ENCODE measurements at regions not wholly inside any gene's neighbourhood (a gene's known extent, or its start where the extent isn't known, plus 50 kb on each side); places are given as distances from the start of the nearest gene placed in this dataset.
A peak's percentile ranks its signal among the peaks of the same experiment; 100 is the strongest.

- 3% methylated on average over 15 to 17 of the region's 27 CpGs for WGBS, 2 donors (ENCODE audit: low coverage in 1 of 2)
- H3K4me3 ChIP-seq, result no peak overlapping the region
- no peak for ATAC-seq
- peaks cover 0 to 8% (median 0%) of the 10 kb centered on the region in 3 donors for H3K4me1 ChIP-seq
- no peak overlapping the region for H3K27ac ChIP-seq
- H3K36me3 ChIP-seq, result no peaks in the 10 kb centered on the region
- H3K9me3 ChIP-seq, result peaks cover 0 to 4% (median 0%) of the 10 kb centered on the region in 3 donors
- H3K27me3 ChIP-seq, result peaks cover 4% of the 10 kb centered on the region
- no peak for TF ChIP-seq EP300 (IDR thresholded peaks at IDR 0.05)
- no peak for TF ChIP-seq POLR2AphosphoS5 (IDR thresholded peaks at IDR 0.05)
- no peak for TF ChIP-seq POLR2A (IDR thresholded peaks at IDR 0.05)
- TF ChIP-seq CTCF (IDR thresholded peaks at IDR 0.05), result peak; percentile 6 to 66 (median 38)
These were observed 140.9 kb downstream of the ADCYAP1R1 start for GRCh38 chr7:31192986-31193385.

- WGBS, 2 donors (ENCODE audit: low coverage in 1 of 2), result 56 to 77% methylated on average over 2 to 3 of the region's 3 CpGs
- no peaks in the 10 kb centered on the region for H3K36me3 ChIP-seq
- no peak for TF ChIP-seq POLR2A (IDR thresholded peaks at IDR 0.05)
- no peak for TF ChIP-seq CTCF (IDR thresholded peaks at IDR 0.05)
- no peak for TF ChIP-seq POLR2AphosphoS5 (IDR thresholded peaks at IDR 0.05)
- peaks cover 0 to 8% (median 0%) of the 10 kb centered on the region in 3 donors for H3K4me1 ChIP-seq
- peaks cover 4% of the 10 kb centered on the region for H3K27me3 ChIP-seq
- no peak overlapping the region for H3K4me3 ChIP-seq
- no peak overlapping the region for H3K27ac ChIP-seq
- ATAC-seq, result no peak
- no peaks in the 10 kb centered on the region for H3K9me3 ChIP-seq
These were observed 138.8 kb downstream of the ADCYAP1R1 start for GRCh38 chr7:31190906-31191305.

- ATAC-seq, result no peak
- H3K27ac ChIP-seq, result no peak overlapping the region
- 0 to 9% methylated on average over 1 of the region's 1 CpG for WGBS, 2 donors (ENCODE audit: low coverage in 1 of 2)
These were observed 134.1 kb downstream of the ADCYAP1R1 start for GRCh38 chr7:31186202-31186601.

GRCh38 chr7:31175672-31176071, 123.6 kb downstream of the ADCYAP1R1 start:
- Histone ChIP-seq H3K9me3 (no peaks in the 10 kb centered on the region), H3K27me3 (peaks cover 15% of the 10 kb centered on the region), H3K36me3 (no peaks in the 10 kb centered on the region), H3K27ac (no peak overlapping the region), H3K4me1 (no peaks in the 10 kb centered on the region), H3K4me3 (no peak overlapping the region)
- no peak for ATAC-seq
- 43 to 53% methylated on average over 3 of the region's 3 CpGs for WGBS, 2 donors (ENCODE audit: low coverage in 1 of 2)
- no peak for TF ChIP-seq POLR2A (IDR thresholded peaks at IDR 0.05)
- TF ChIP-seq CTCF (IDR thresholded peaks at IDR 0.05), result no peak
- TF ChIP-seq EP300 (IDR thresholded peaks at IDR 0.05), result no peak
- no peak for TF ChIP-seq POLR2AphosphoS5 (IDR thresholded peaks at IDR 0.05)

More at GRCh38 chr7:31186202-31186601, 134.1 kb downstream of the ADCYAP1R1 start:
- Histone ChIP-seq H3K4me3 (no peak overlapping the region), H3K9me3 (peaks cover 0 to 14% (median 0%) of the 10 kb centered on the region in 3 donors), H3K36me3 (no peaks in the 10 kb centered on the region), H3K4me1 (no peaks in the 10 kb centered on the region), H3K27me3 (no peaks in the 10 kb centered on the region)
- no peak for TF ChIP-seq CTCF (IDR thresholded peaks at IDR 0.05)
- no peak for TF ChIP-seq EP300 (IDR thresholded peaks at IDR 0.05)
- TF ChIP-seq POLR2AphosphoS5 (IDR thresholded peaks at IDR 0.05), result no peak
- no peak for TF ChIP-seq POLR2A (IDR thresholded peaks at IDR 0.05)

- H3K27me3 ChIP-seq, result peaks cover 17% of the 10 kb centered on the region
- WGBS, 2 donors (ENCODE audit: low coverage in 1 of 2), result 45 to 67% methylated on average over 3 of the region's 3 CpGs
- no peaks in the 10 kb centered on the region for H3K9me3 ChIP-seq
- no peak for TF ChIP-seq CTCF (IDR thresholded peaks at IDR 0.05)
- no peak for TF ChIP-seq EP300 (IDR thresholded peaks at IDR 0.05)
- TF ChIP-seq POLR2AphosphoS5 (IDR thresholded peaks at IDR 0.05), result no peak
- no peak for TF ChIP-seq POLR2A (IDR thresholded peaks at IDR 0.05)
- ATAC-seq, result no peak
- H3K4me3 ChIP-seq, result no peak overlapping the region
- H3K36me3 ChIP-seq, result no peaks in the 10 kb centered on the region
- H3K27ac ChIP-seq, result no peak overlapping the region
- no peaks in the 10 kb centered on the region for H3K4me1 ChIP-seq
These were observed 119.9 kb downstream of the ADCYAP1R1 start for GRCh38 chr7:31171984-31172383.
